ENCODE measurements at regions not wholly inside any gene's neighbourhood (a gene's known extent, or its start where the extent isn't known, plus 50 kb on each side); places are given as distances from the start of the nearest gene placed in this dataset.

- no peaks in the 10 kb centered on the region for H3K4me1 ChIP-seq (ENCODE audit: control insufficient read depth, insufficient read depth, low read length)
- H3K9ac ChIP-seq (ENCODE audit: low read length) = no peak overlapping the region
- no peaks in the 10 kb centered on the region for H3K9me3 ChIP-seq (ENCODE audit: control insufficient read depth, insufficient read depth, low read depth, low read length)
- no peak overlapping the region for H3K27ac ChIP-seq (ENCODE audit: low read depth, low read length)
- no peaks in the 10 kb centered on the region for H3K27me3 ChIP-seq (ENCODE audit: control insufficient read depth, insufficient read depth, low read length)
- H3K36me3 ChIP-seq (ENCODE audit: control insufficient read depth, insufficient read depth, low read length) = no peaks in the 10 kb centered on the region
- no peak overlapping the region for H3K4me3 ChIP-seq (ENCODE audit: low read depth, low read length)
Observed at GRCh38 chr4:112994732-112995464, 54.6 kb upstream of the ANK2 start.
